ENCODE measurements at regions not wholly inside any gene's neighbourhood (a gene's known extent, or its start where the extent isn't known, plus 50 kb on each side); places are given as distances from the start of the nearest gene placed in this dataset.

GRCh38 chr15:62951481-62951880 is 91.1 kb upstream of the TPM1 start:
- no peak for DNase-seq (ENCODE audit: low read depth)

GRCh38 chr15:62953021-62953420 is 89.5 kb upstream of the TPM1 start:
- no peak for DNase-seq (ENCODE audit: low read depth)

GRCh38 chr15:62953496-62954045 is 89.0 kb upstream of the TPM1 start:
- no peak for DNase-seq (ENCODE audit: low read depth)

- DNase-seq (ENCODE audit: low read depth): no peak
Observed at GRCh38 chr15:62957130-62957529, 85.4 kb upstream of the TPM1 start.

- DNase-seq (ENCODE audit: low read depth): no peak
Observed at GRCh38 chr15:62958528-62959363, 83.8 kb upstream of the TPM1 start.

- DNase-seq (ENCODE audit: low read depth): no peak
Observed at GRCh38 chr15:62961134-62961533, 81.4 kb upstream of the TPM1 start.

GRCh38 chr15:62962101-62962995 is 80.2 kb upstream of the TPM1 start:
- no peak for DNase-seq (ENCODE audit: low read depth)

- no peak for DNase-seq (ENCODE audit: low read depth)
Observed at GRCh38 chr15:62964251-62964650, 78.3 kb upstream of the TPM1 start.

GRCh38 chr15:62966294-62967078 is 76.1 kb upstream of the TPM1 start:
- DNase-seq (ENCODE audit: low read depth): no peak

- no peak for DNase-seq (ENCODE audit: low read depth)
Observed at GRCh38 chr15:62968699-62969098, 73.8 kb upstream of the TPM1 start.

- no peak for DNase-seq (ENCODE audit: low read depth)
Observed at GRCh38 chr15:62969442-62970089, 73.0 kb upstream of the TPM1 start.

GRCh38 chr15:62972814-62973213 is 69.7 kb upstream of the TPM1 start:
- DNase-seq (ENCODE audit: low read depth): no peak

GRCh38 chr15:62975515-62975914 is 67.0 kb upstream of the TPM1 start:
- no peak for DNase-seq (ENCODE audit: low read depth)

- no peak for DNase-seq (ENCODE audit: low read depth)
Observed at GRCh38 chr15:62976301-62976881, 66.2 kb upstream of the TPM1 start.

GRCh38 chr15:62977952-62978811 is 64.4 kb upstream of the TPM1 start:
- DNase-seq (ENCODE audit: low read depth): no peak

GRCh38 chr15:62979252-62979651 is 63.3 kb upstream of the TPM1 start:
- no peak for DNase-seq (ENCODE audit: low read depth)

- DNase-seq (ENCODE audit: low read depth): no peak
Observed at GRCh38 chr15:62981071-62981470, 61.5 kb upstream of the TPM1 start.

- no peak for DNase-seq (ENCODE audit: low read depth)
Observed at GRCh38 chr15:62983956-62984355, 58.6 kb upstream of the TPM1 start.

- DNase-seq (ENCODE audit: low read depth): no peak
Observed at GRCh38 chr15:62985768-62986167, 56.8 kb upstream of the TPM1 start.

- DNase-seq (ENCODE audit: low read depth): no peak
Observed at GRCh38 chr15:62986948-62987347, 55.6 kb upstream of the TPM1 start.

Measured in activated T-cell treated with anti-CD3 and anti-CD28 coated beads for 1 hour (primary cell).